RCC 7860 (cell line): ENCODE measurements at regions not wholly inside any gene's neighbourhood (a gene's known extent, or its start where the extent isn't known, plus 50 kb on each side); places are given as distances from the start of the nearest gene placed in this dataset.
"Not testable (repeated sequence)": the region's sequence is repeated elsewhere in the genome, so short reads cannot be mapped to it uniquely, and the experiment has no call there.

Source experiments
- DNase-seq: peaks from one replicate; pipeline ENCODE4 v3.0.0-alpha.2; 2015; ENCODE audit warnings: low spot score
- FAIRE-seq: peaks from 2 replicates; lab custom pipeline; 2012; peaks lifted over from hg19 to GRCh38; lab: Jason Lieb, UNC

- DNase-seq (no peak), FAIRE-seq (no peak)
These were observed 181.7 kb upstream of the MALRD1 start for GRCh38 chr10:18866852-18867251.

- no peak for DNase-seq
- no peak for FAIRE-seq
These were observed 179.7 kb upstream of the MALRD1 start for GRCh38 chr10:18868919-18869318.

- FAIRE-seq: no peak
- no peak for DNase-seq
These were observed 173.1 kb upstream of the MALRD1 start for GRCh38 chr10:18875477-18875876.

GRCh38 chr10:18879284-18879683, 169.3 kb upstream of the MALRD1 start:
- FAIRE-seq (no peak), DNase-seq (no peak)

GRCh38 chr10:18880530-18880929, 168.1 kb upstream of the MALRD1 start:
- no peak for DNase-seq
- FAIRE-seq: no peak

- DNase-seq (peak; percentile 53), FAIRE-seq (peak; percentile 87)
These were observed 162.5 kb upstream of the MALRD1 start for GRCh38 chr10:18886102-18886501.

- FAIRE-seq (peak; percentile 66), DNase-seq (no peak)
These were observed 142.0 kb upstream of the MALRD1 start for GRCh38 chr10:18906636-18907035.

- FAIRE-seq, DNase-seq: not testable (repeated sequence)
These were observed 131.2 kb upstream of the MALRD1 start for GRCh38 chr10:18917431-18917830.

GRCh38 chr10:18918532-18918931, 130.1 kb upstream of the MALRD1 start:
- peak; percentile 92 for DNase-seq

GRCh38 chr10:18949391-18949790, 99.2 kb upstream of the MALRD1 start:
- FAIRE-seq (no peak), DNase-seq (no peak)

More at GRCh38 chr10:18918532-18918931, 130.1 kb upstream of the MALRD1 start:
- FAIRE-seq: peak; percentile 90

GRCh38 chr10:18951072-18951823, 97.4 kb upstream of the MALRD1 start:
- not testable (repeated sequence) for DNase-seq, FAIRE-seq

- DNase-seq (no peak), FAIRE-seq (no peak)
These were observed 93.5 kb upstream of the MALRD1 start for GRCh38 chr10:18955061-18955460.

GRCh38 chr10:18959369-18959768, 89.2 kb upstream of the MALRD1 start:
- no peak for FAIRE-seq

GRCh38 chr10:18960466-18961079, 88.0 kb upstream of the MALRD1 start:
- DNase-seq (no peak), FAIRE-seq (no peak)

More at GRCh38 chr10:18959369-18959768, 89.2 kb upstream of the MALRD1 start:
- no peak for DNase-seq

- DNase-seq: no peak
- no peak for FAIRE-seq
These were observed 80.4 kb upstream of the MALRD1 start for GRCh38 chr10:18968159-18968558.

GRCh38 chr10:18976696-18977251, 71.8 kb upstream of the MALRD1 start:
- DNase-seq: no peak
- FAIRE-seq: no peak

GRCh38 chr10:18980089-18980629, 68.4 kb upstream of the MALRD1 start:
- DNase-seq: no peak
- FAIRE-seq: no peak

GRCh38 chr10:18984531-18984930, 64.1 kb upstream of the MALRD1 start:
- DNase-seq (no peak), FAIRE-seq (no peak)

- FAIRE-seq: no peak
- DNase-seq: no peak
These were observed 60.3 kb upstream of the MALRD1 start for GRCh38 chr10:18988338-18988737.
